ENCODE measurements at regions not wholly inside any gene's neighbourhood (a gene's known extent, or its start where the extent isn't known, plus 50 kb on each side); places are given as distances from the start of the nearest gene placed in this dataset.

GRCh38 chr5:116685931-116686330 is 111.3 kb upstream of the SEMA6A start:
- CTCF ChIA-PET = no interaction called here
- POLR2A ChIA-PET = interaction anchor here (1.0 kb wide), 1 partner anchor 9 kb away, joined by 3 read pairs; no protein-coding TSS in a partner anchor
- no peaks in the 10 kb centered on the region for H3K79me2 ChIP-seq (ENCODE audit: control insufficient read depth, insufficient read depth, low read length)
- FAIRE-seq (no peak), ATAC-seq (no peak), DNase-seq (ENCODE audit: low read depth, low spot score) (no peak)
- no peaks in the 10 kb centered on the region for H3K36me3 ChIP-seq (ENCODE audit: control insufficient read depth in 2 of 2, insufficient read depth in 2 of 2, low read length in 1 of 2)
- no peak overlapping the region for H2AFZ ChIP-seq (ENCODE audit: control insufficient read depth, low read depth, low read length)
- intact Hi-C loops (cut with micrococcal nuclease; ENCODE audit: unreplicated experiment) (no loop called here), in situ Hi-C loops (cut with MboI) (no loop called here)
- no peak overlapping the region for H3K27ac ChIP-seq (ENCODE audit: control insufficient read depth, insufficient read depth)
- H3K9ac ChIP-seq (ENCODE audit: control insufficient read depth, insufficient read depth, low read length) = no peak overlapping the region
- BruUV-seq (replicated peaks) = no TSS peak
- SMC1A ChIA-PET (ENCODE audit: uncharacterized antibody, unreplicated experiment) = interaction anchor here (0.9 to 2.4 kb wide), 4 partner anchors 15 to 78 kb away, joined by 3 to 7 read pairs (median 4); no protein-coding TSS in a partner anchor
- peaks cover 18% of the 10 kb centered on the region for H3K4me1 ChIP-seq (ENCODE audit: control insufficient read depth, insufficient read depth, low read length)
- no peak overlapping the region for H3K4me3 ChIP-seq
- RAD21 ChIA-PET (ENCODE audit: unreplicated experiment) = no interaction called here
- no peaks in the 10 kb centered on the region for H3K27me3 ChIP-seq (replicated peaks in 1 of 2; ENCODE audit: control insufficient read depth in 2 of 2, insufficient read depth in 2 of 2, low read length in 1 of 2)
- H4K20me1 ChIP-seq (ENCODE audit: control insufficient read depth, insufficient read depth) = no peaks in the 10 kb centered on the region
- 96% methylated on average over 9 of the region's 9 CpGs for WGBS (ENCODE audit: insufficient coverage, insufficient replicate concordance, low lambda C conversion rate, missing lambda C conversion rate)
- H3K9me3 ChIP-seq (replicated peaks; ENCODE audit: control insufficient read depth, insufficient read depth, low read length) = no peaks in the 10 kb centered on the region; the same call in 2 of the 3 replicates
- H3K4me2 ChIP-seq (ENCODE audit: control insufficient read depth, insufficient read depth) = no peak overlapping the region
- TF ChIP-seq ZNF207 (IDR thresholded peaks at IDR 0.05; ENCODE audit: borderline replicate concordance) = no peak
- no peak for TF ChIP-seq FOXK2 (IDR thresholded peaks at IDR 0.05)
- TF ChIP-seq MEF2A (IDR thresholded peaks at IDR 0.05; ENCODE audit: insufficient read depth, low read depth, low read length) = no peak
- no peak for TF ChIP-seq E4F1 (IDR thresholded peaks at IDR 0.05; ENCODE audit: borderline replicate concordance, partially characterized antibody)
- no peak for TF ChIP-seq MYC (IDR thresholded peaks at IDR 0.05; ENCODE audit: insufficient read depth, insufficient read length, insufficient replicate concordance, low read length, severe bottlenecking)
- TF ChIP-seq CTCF (IDR thresholded peaks at IDR 0.05 in 2 of 3, conservative IDR thresholded peaks at IDR 0.05 in 1 of 3; ENCODE audit: control insufficient read depth in 2 of 3, extremely low read depth in 1 of 3, insufficient read depth in 1 of 3, low read depth in 3 of 3, low read length in 3 of 3) = no peak
- no peak for TF ChIP-seq GATAD2B (conservative IDR thresholded peaks at IDR 0.05; ENCODE audit: low read depth)
- TF ChIP-seq EZH2 (IDR thresholded peaks at IDR 0.05; ENCODE audit: borderline replicate concordance, control insufficient read depth, low read depth, low read length) = no peak
- TF ChIP-seq ZNF217 (IDR thresholded peaks at IDR 0.05) = no peak
- no peak for TF ChIP-seq PRDM15 (CRISPR knock-in tag; IDR thresholded peaks at IDR 0.05)
- TF ChIP-seq E2F8 (IDR thresholded peaks at IDR 0.05; ENCODE audit: low read depth, partially characterized antibody) = no peak

Measured in GM12878 (cell line).